ENCODE measurements at regions not wholly inside any gene's neighbourhood (a gene's known extent, or its start where the extent isn't known, plus 50 kb on each side); places are given as distances from the start of the nearest gene placed in this dataset.

GRCh38 chr12:118526255-118527095 is 150.1 kb downstream of the SUDS3 start:
- no peak overlapping the region for H3K4me3 Mint-ChIP-seq
- H3K27me3 Mint-ChIP-seq (ENCODE audit: low read depth) = no peaks in the 10 kb centered on the region; the same call in 1 of the 2 replicates
- ATAC-seq (no peak), DNase-seq (ENCODE audit: low spot score) (no peak)
- 0 out of 2 replicates have a peak, but pooled peaks cover 4% of the 10 kb centered on the region for H3K36me3 Mint-ChIP-seq
- ChIA-PET POLR2A (interaction anchor here (0.5 to 0.6 kb wide), 2 partner anchors 11 to 58 kb away, joined by 3 to 8 read pairs; no protein-coding TSS in a partner anchor), CTCF (interaction anchor here (1.2 kb wide), 1 partner anchor 90 kb away, joined by 3 read pairs; no protein-coding TSS in a partner anchor)
- peaks cover 9% of the 10 kb centered on the region for H3K9me3 Mint-ChIP-seq
- H3K4me1 Mint-ChIP-seq = peaks cover 13% of the 10 kb centered on the region; the same call in 1 of the 2 replicates
- H3K27ac Mint-ChIP-seq = no peak overlapping the region
- TF ChIP-seq ESRRA (CRISPR knock-in tag; IDR thresholded peaks at IDR 0.05; ENCODE audit: borderline replicate concordance) = no peak

GRCh38 chr12:118527310-118527709 is 151.0 kb downstream of the SUDS3 start:
- DNase-seq (ENCODE audit: low spot score) (no peak), ATAC-seq (no peak)
- CTCF ChIA-PET = interaction anchor here (1.2 kb wide), 1 partner anchor 91 kb away, joined by 3 read pairs; no protein-coding TSS in a partner anchor
- TF ChIP-seq STAT6 (CRISPR knock-in tag; conservative IDR thresholded peaks at IDR 0.05; ENCODE audit: low read depth) (no peak), ZMAT4 (CRISPR knock-in tag; IDR thresholded peaks at IDR 0.05) (no peak), MAX (CRISPR knock-in tag; IDR thresholded peaks at IDR 0.05) (no peak), PRRX2 (CRISPR knock-in tag; IDR thresholded peaks at IDR 0.05) (no peak), FOXJ3 (CRISPR knock-in tag; IDR thresholded peaks at IDR 0.05; ENCODE audit: borderline replicate concordance) (no peak), CDX4 (CRISPR knock-in tag; IDR thresholded peaks at IDR 0.05; ENCODE audit: borderline replicate concordance) (no peak), CBFB (CRISPR knock-in tag; IDR thresholded peaks at IDR 0.05; ENCODE audit: low read depth) (no peak), FOXK1 (CRISPR knock-in tag; IDR thresholded peaks at IDR 0.05) (no peak), TEAD1 (CRISPR knock-in tag; IDR thresholded peaks at IDR 0.05) (no peak), MLX (CRISPR knock-in tag; IDR thresholded peaks at IDR 0.05) (no peak), ZNF232 (CRISPR knock-in tag; IDR thresholded peaks at IDR 0.05) (no peak), ZNF263 (CRISPR knock-in tag; IDR thresholded peaks at IDR 0.05; ENCODE audit: low read depth) (no peak), ZNF396 (CRISPR knock-in tag; IDR thresholded peaks at IDR 0.05; ENCODE audit: borderline replicate concordance) (no peak), GTF2I (CRISPR knock-in tag; conservative IDR thresholded peaks at IDR 0.05) (no peak), FOXP1 (CRISPR knock-in tag; IDR thresholded peaks at IDR 0.05; ENCODE audit: borderline replicate concordance) (no peak), EMX1 (CRISPR knock-in tag; IDR thresholded peaks at IDR 0.05) (no peak), ZBTB21 (CRISPR knock-in tag; IDR thresholded peaks at IDR 0.05; ENCODE audit: borderline replicate concordance) (no peak), KAT7 (CRISPR knock-in tag; IDR thresholded peaks at IDR 0.05; ENCODE audit: borderline replicate concordance) (no peak), HMGA2 (CRISPR knock-in tag; IDR thresholded peaks at IDR 0.05) (no peak)
- TF ChIP-seq, protein P1, sequence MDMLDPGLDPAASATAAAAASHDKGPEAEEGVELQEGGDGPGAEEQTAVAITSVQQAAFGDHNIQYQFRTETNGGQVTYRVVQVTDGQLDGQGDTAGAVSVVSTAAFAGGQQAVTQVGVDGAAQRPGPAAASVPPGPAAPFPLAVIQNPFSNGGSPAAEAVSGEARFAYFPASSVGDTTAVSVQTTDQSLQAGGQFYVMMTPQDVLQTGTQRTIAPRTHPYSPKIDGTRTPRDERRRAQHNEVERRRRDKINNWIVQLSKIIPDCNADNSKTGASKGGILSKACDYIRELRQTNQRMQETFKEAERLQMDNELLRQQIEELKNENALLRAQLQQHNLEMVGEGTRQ (CRISPR knock-in tag; IDR thresholded peaks at IDR 0.05) = no peak
- Mint-ChIP-seq H3K27ac (no peak overlapping the region), H3K36me3 (0 out of 2 replicates have a peak, but pooled peaks cover 4% of the 10 kb centered on the region), H3K4me1 (peaks cover 13% of the 10 kb centered on the region; the same call in 1 of the 2 replicates), H3K4me3 (no peak overlapping the region), H3K27me3 (ENCODE audit: low read depth) (no peaks in the 10 kb centered on the region; the same call in 1 of the 2 replicates), H3K9me3 (peaks cover 9% of the 10 kb centered on the region)
- POLR2A ChIA-PET = interaction anchor here (0.6 kb wide), 1 partner anchor 12 kb away, joined by 8 read pairs; no protein-coding TSS in a partner anchor
